ENCODE measurements at regions not wholly inside any gene's neighbourhood (a gene's known extent, or its start where the extent isn't known, plus 50 kb on each side); places are given as distances from the start of the nearest gene placed in this dataset.

DNA sequence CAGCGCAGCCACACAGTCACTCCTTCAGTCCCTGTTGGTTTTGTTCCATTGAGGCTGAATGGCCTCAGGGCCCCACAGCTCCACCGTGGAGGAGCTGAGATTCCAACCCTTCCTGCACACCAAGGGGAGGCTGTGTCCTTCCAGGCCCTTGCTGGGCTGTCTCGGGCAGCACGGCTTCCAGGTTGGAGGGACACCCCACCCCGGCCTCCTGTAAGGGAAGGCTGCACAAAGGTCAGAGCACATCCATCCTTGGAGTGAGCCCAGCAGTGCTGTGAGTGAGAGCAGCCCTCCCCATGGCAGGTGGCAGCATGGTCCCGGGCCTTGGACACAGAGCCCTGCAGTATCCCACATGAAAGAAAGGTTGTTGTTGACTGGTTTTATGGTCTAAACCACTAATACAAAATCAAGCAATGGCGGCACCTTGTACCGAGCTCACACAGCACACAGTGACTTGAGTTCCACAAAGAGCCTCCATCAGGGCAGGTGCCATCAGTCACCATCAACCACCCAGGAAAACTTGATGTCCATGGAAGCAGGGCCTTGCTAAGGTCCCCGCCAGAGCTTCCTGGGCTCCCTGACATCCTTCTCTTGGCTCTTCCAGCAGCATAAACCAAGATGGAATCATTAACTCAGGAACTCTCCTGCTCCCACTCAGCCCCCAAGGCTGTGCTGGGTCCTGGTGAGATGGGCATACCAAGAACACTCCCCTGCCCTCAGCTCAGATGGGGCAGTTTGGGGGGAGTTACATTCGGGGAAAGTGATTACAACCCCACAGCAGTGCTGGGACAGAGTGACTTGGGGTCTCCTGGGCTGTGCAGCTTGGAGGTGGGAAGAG is 1500.4 kb downstream of the TBC1D22A start:
- H3K4me1 ChIP-seq (ENCODE audit: control insufficient read depth, insufficient read depth, low read length): no peaks in the 10 kb centered on the region
- H3K9me3 ChIP-seq (ENCODE audit: control insufficient read depth, insufficient read depth, low read length): no peaks in the 10 kb centered on the region
- peaks cover 5% of the 10 kb centered on the region for H3K27me3 ChIP-seq (ENCODE audit: control insufficient read depth, insufficient read depth, low read length)
- ATAC-seq (no peak), DNase-seq (no peak)
- 80% methylated on average over 10 of the region's 10 CpGs for WGBS (ENCODE audit: insufficient coverage)
- peaks cover 0 to 5% of the 10 kb centered on the region in 2 donors for H3K4me1 Mint-ChIP-seq
- no peaks in the 10 kb centered on the region for H3K36me3 ChIP-seq (ENCODE audit: control insufficient read depth, insufficient read depth, low read length)
- TF ChIP-seq, protein P1, sequence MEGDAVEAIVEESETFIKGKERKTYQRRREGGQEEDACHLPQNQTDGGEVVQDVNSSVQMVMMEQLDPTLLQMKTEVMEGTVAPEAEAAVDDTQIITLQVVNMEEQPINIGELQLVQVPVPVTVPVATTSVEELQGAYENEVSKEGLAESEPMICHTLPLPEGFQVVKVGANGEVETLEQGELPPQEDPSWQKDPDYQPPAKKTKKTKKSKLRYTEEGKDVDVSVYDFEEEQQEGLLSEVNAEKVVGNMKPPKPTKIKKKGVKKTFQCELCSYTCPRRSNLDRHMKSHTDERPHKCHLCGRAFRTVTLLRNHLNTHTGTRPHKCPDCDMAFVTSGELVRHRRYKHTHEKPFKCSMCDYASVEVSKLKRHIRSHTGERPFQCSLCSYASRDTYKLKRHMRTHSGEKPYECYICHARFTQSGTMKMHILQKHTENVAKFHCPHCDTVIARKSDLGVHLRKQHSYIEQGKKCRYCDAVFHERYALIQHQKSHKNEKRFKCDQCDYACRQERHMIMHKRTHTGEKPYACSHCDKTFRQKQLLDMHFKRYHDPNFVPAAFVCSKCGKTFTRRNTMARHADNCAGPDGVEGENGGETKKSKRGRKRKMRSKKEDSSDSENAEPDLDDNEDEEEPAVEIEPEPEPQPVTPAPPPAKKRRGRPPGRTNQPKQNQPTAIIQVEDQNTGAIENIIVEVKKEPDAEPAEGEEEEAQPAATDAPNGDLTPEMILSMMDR (IDR thresholded peaks at IDR 0.05): no peak
- no peak overlapping the region for H3K4me3 Mint-ChIP-seq
- intact Hi-C loops (cut with micrococcal nuclease): no loop called here
- no peaks in the 10 kb centered on the region for H3K9me3 Mint-ChIP-seq
- no peak overlapping the region for H3K4me3 ChIP-seq (ENCODE audit: low read length)
- no peak overlapping the region for H3K27ac ChIP-seq (ENCODE audit: low read length)
- no peaks in the 10 kb centered on the region for H3K36me3 Mint-ChIP-seq
- H3K27me3 Mint-ChIP-seq (ENCODE audit: low read depth in 2 of 2): peaks cover 8 to 15% of the 10 kb centered on the region in 2 donors
- no peak overlapping the region for H3K27ac Mint-ChIP-seq

DNA sequence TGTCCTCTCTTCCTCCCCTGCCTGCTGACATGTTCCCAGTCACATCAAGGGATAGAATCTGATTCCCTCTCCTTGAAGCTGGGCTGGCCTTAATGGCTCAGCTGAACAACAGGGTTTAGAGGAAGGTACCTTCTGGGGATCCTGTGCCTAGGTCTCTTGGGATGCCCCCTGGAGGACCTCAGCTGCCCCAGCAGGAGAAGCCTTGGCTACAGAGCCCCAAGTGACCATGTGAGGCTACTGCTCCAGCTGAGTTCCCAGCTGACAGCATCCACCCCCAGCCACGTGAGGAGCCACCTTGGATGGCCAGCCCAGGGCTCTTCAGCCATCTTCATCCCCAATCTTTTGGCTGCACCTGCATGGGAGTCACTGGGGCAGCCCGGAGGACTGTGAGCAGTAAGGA is 1499.3 kb downstream of the TBC1D22A start:
- peaks cover 5% of the 10 kb centered on the region for H3K27me3 ChIP-seq (ENCODE audit: control insufficient read depth, insufficient read depth, low read length)
- Mint-ChIP-seq H3K4me1 (peaks cover 0 to 5% of the 10 kb centered on the region in 2 donors), H3K4me3 (no peak overlapping the region), H3K27me3 (ENCODE audit: low read depth in 2 of 2) (peaks cover 0 to 13% of the 10 kb centered on the region in 2 donors), H3K36me3 (no peaks in the 10 kb centered on the region), H3K27ac (no peak overlapping the region), H3K9me3 (no peaks in the 10 kb centered on the region)
- H3K9me3 ChIP-seq (ENCODE audit: control insufficient read depth, insufficient read depth, low read length): no peaks in the 10 kb centered on the region
- WGBS (ENCODE audit: insufficient coverage): 72% methylated on average over 2 of the region's 2 CpGs
- H3K4me1 ChIP-seq (ENCODE audit: control insufficient read depth, insufficient read depth, low read length): no peaks in the 10 kb centered on the region
- H3K27ac ChIP-seq (ENCODE audit: low read length): no peak overlapping the region
- intact Hi-C loops (cut with micrococcal nuclease): no loop called here
- TF ChIP-seq, protein P1 (IDR thresholded peaks at IDR 0.05): no peak
- no peak for ATAC-seq
- H3K36me3 ChIP-seq (ENCODE audit: control insufficient read depth, insufficient read depth, low read length): no peaks in the 10 kb centered on the region
- H3K4me3 ChIP-seq (ENCODE audit: low read length): no peak overlapping the region
- no peak for DNase-seq

DNA sequence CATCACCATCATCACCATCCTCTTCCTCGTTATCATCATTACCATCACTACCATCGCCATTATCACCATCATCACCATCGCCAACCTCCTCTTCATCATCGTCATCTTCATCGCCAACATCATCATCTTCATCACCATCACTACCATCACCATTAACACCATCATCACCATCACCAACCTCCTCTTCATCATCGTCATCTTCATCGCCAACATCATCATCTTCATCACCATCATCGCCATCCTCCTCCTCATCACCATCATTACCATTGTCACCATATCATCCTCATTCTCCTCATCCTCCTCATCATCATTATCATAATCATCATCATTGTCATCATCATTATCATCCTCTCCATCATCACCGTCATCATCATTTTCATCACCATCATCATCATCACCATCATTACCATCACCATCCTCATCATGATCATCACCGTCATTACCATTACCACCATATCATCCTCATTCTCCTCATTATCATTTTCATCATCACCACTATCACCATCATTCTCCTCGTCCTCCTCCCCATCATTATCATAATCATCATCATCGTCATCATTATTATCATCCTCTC is 1498.7 kb downstream of the TBC1D22A start:
- Mint-ChIP-seq H3K4me1 (peaks cover 0 to 5% of the 10 kb centered on the region in 2 donors), H3K9me3 (no peaks in the 10 kb centered on the region), H3K27me3 (ENCODE audit: low read depth in 2 of 2) (peaks cover 0 to 12% of the 10 kb centered on the region in 2 donors), H3K27ac (no peak overlapping the region), H3K36me3 (no peaks in the 10 kb centered on the region), H3K4me3 (no peak overlapping the region)
- Histone ChIP-seq H3K27me3 (ENCODE audit: control insufficient read depth, insufficient read depth, low read length) (peaks cover 4% of the 10 kb centered on the region), H3K27ac (ENCODE audit: low read length) (no peak overlapping the region), H3K9me3 (ENCODE audit: control insufficient read depth, insufficient read depth, low read length) (no peaks in the 10 kb centered on the region), H3K36me3 (ENCODE audit: control insufficient read depth, insufficient read depth, low read length) (no peaks in the 10 kb centered on the region), H3K4me3 (ENCODE audit: low read length) (no peak overlapping the region), H3K4me1 (ENCODE audit: control insufficient read depth, insufficient read depth, low read length) (no peaks in the 10 kb centered on the region)
- ATAC-seq: no peak
- intact Hi-C loops (cut with micrococcal nuclease): no loop called here
- WGBS (ENCODE audit: insufficient coverage): 96% methylated on average over 12 of the region's 12 CpGs
- no peak for DNase-seq
- TF ChIP-seq, protein P1 (IDR thresholded peaks at IDR 0.05): no peak
